Lung microvascular endothelial cell (primary cell): ENCODE measurements at regions not wholly inside any gene's neighbourhood (a gene's known extent, or its start where the extent isn't known, plus 50 kb on each side); places are given as distances from the start of the nearest gene placed in this dataset.

Experiments
- DNase-seq, 2 donors: peaks; one replicate each; pipeline versions ENCODE4 v3.0.0 to v3.0.0-alpha.2; 2010; ENCODE audit warnings: low read depth in 2 of 2

- DNase-seq = no peak
These were observed 96.4 kb upstream of the AMOTL1 start for GRCh38 chr11:94671553-94672366.

- no peak for DNase-seq
These were observed 95.5 kb upstream of the AMOTL1 start for GRCh38 chr11:94672636-94673035.

DNA sequence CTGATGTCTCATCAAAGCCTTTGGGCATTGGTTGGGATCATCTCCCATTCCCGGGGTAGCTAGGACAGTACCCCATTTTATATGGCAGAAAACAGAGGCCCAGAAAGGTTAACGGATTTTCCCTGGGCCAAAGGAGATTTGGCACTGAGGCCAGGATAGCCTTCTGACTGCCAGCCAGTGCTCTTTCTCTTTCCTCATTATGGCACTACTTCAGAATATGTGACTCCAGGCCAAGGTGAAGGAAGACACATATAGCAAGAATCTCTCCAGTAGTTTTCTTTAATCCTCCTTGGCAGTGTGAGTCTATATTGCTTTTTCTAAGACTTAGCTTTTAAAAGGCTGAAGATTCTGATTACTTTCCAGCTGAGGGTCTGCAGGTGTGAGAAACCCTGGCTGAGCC is 94.8 kb upstream of the AMOTL1 start:
- no peak for DNase-seq

DNA sequence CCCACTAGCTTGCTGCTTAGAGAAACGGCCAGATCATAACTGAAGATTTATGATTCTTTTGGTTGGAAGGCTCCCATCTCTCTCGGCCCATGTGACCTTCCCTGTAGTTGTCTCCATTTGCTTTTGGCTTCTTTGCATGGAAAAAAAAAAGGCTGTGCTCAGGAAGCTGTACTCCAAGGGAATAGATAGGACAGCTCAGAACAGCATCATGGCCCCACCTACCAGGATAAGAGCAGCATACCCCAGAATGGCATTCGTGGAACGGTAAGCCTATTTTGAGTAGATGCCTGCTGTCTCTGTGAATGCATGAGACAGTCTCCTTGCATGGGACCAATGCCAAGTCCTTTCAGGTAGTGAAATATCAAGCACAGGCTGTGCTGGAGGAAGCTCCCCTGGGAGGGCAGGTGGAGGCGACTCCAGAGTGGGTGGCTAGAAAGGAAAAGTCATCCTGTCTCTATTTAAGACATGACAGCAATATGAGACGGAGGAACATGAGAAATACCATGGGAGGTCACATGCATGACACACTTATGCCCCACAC is 94.1 kb upstream of the AMOTL1 start:
- no peak for DNase-seq

GRCh38 chr11:94675239-94675638 is 92.9 kb upstream of the AMOTL1 start:
- DNase-seq = no peak

DNA sequence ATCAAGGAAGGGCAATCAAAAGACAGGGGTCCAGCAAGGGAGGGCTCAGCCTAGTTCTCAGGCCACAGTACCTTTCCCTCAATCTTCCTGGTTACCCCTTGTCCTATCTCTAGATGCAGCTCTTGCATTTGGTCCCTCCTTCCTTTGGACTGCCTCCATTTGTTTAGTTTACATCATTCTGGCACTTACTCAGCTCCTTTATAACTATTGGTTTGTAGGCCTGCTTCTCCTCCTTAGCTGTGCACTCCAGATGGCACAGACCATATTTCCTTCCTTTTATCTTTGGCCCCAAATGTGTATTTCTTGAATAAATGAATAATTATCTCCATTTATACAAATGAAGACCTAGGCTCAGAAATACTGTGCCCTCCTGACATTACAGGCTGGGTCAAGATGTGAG is 92.3 kb upstream of the AMOTL1 start:
- DNase-seq = no peak

DNA sequence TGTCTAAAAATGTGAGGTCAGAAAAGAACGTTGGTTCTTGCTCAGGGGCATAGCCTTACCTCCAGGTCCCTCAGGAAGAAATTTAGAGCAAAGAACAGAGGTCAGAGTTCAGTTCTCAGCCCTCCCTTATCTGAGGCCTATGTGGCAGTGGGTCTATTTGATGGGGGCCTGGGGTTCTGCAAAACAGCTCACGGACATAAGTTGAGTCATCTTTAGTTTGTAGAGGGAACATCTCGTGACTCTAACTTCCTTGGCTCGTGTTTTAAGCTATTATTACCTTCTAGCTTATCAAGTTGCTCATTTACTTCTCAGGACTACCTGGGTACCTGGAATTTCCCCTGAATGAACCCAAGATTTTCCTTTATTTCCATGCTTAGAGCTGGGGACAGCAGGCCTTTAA is 91.3 kb upstream of the AMOTL1 start:
- no peak for DNase-seq

GRCh38 chr11:94678236-94678635 is 89.9 kb upstream of the AMOTL1 start:
- no peak for DNase-seq

- no peak for DNase-seq
These were observed 89.3 kb upstream of the AMOTL1 start for GRCh38 chr11:94678901-94679300.

- no peak for DNase-seq
These were observed 87.7 kb upstream of the AMOTL1 start for GRCh38 chr11:94680426-94680825.

- DNase-seq = no peak
These were observed 87.0 kb upstream of the AMOTL1 start for GRCh38 chr11:94681140-94681539.

DNA sequence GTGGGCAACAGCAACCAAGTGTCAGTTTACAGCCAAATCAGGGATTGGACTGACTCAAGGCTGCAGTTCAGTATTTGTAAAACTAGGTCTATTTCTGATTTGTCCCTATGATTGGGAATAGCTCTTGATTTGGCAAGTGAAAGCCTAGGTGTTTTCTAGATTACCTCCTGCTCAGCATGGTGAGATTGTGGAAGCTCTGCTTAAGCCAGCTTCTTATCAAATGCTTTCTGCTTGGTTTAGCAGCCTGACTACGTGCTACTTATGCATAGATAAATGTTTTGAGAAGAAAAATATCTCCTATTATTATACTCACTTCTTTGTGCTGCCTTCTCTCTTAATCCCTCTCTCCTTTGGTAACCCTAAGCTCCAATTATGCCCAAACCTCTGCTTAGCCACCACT is 86.3 kb upstream of the AMOTL1 start:
- no peak for DNase-seq

- no peak for DNase-seq
These were observed 73.7 kb upstream of the AMOTL1 start for GRCh38 chr11:94694309-94695060.

DNA sequence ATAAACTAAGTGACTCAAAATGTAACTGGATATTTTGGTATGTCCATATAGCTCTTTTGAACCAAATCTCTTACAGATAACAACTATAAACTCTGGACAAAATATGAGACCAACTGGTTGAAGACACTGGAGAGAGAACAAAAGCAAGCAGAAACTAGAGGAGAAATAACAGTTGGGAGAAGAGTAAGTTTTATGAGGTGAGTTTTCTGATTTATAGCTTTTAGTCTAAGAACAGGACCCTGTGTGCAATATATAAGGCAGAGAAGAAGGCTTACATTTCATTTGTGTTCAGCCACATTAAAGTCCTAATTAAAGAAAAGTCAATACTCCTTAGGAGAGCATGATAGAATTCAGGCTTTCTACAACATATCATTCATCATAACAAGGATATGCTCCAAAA is 71.0 kb upstream of the AMOTL1 start:
- DNase-seq = no peak

DNA sequence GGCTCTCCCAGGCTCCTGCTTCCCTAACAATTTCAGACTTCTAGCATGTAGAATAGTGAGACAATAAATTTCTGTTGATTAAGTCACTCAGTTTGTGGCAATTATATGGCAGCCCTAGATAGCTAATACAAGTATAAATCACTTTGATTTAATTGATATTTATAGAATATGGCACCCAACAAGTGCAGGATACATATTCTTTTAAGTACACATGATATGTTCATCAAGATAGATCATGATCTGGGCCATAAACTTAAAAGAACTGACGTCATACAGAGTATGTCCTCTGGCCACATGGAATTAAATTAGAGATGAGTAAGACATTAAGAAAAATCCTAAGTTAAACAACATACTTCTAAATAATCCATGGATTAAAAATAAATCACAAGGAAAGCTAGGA is 67.5 kb upstream of the AMOTL1 start:
- no peak for DNase-seq

DNA sequence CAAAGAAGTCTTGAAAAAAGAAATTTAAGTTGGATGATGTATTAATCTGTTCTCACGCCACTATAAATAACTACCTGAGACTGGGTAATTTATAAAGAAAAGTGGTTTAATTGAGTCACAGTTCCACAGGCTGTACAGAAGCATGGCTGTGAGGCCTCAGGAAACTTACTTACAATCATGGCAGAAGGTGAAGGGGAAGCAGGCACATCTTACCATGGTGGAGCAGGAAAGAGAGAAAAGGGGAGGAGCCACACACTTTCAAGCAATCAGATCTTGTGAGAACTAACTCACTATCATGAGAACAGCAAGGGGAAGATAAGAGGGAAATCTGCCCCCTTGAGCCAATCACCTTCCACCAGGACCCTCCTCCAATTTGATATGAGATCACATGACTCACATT is 65.7 kb upstream of the AMOTL1 start:
- DNase-seq = no peak

- no peak for DNase-seq
These were observed 62.7 kb upstream of the AMOTL1 start for GRCh38 chr11:94705419-94705818.

DNA sequence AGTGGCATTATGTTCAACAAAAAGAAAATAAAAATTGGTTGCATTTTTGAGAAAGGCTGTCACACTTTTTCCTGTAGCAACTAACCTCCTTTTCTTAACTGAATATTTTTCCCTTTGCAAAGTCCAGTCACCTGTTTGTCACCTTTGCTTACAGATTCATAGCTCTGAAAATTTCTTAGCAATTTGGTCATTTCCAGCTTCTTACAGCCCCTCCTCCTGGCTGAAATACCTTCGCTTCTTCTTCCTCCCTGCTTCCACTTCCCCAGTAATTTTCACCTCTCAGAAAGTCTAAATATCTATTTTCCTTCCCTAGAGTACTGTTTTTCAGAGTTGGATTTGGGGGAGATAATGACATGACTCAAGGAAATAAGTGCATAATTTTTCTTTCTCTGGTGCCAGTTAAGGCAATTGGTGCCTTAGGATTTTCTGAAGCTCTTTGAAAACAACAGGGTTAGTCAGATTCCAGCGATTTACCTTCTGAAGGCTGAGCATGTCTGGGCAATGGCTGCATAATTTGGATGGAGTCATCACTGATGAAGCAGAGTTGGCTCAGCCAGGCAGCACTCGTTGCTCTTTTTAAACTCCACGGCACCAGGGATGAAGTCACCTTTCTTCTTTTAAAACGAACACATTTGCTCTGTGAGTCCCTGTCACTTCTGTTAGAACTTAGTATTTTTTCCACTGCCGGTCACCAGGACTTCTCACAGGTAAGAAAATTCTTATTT is 62.1 kb upstream of the AMOTL1 start:
- no peak for DNase-seq

DNA sequence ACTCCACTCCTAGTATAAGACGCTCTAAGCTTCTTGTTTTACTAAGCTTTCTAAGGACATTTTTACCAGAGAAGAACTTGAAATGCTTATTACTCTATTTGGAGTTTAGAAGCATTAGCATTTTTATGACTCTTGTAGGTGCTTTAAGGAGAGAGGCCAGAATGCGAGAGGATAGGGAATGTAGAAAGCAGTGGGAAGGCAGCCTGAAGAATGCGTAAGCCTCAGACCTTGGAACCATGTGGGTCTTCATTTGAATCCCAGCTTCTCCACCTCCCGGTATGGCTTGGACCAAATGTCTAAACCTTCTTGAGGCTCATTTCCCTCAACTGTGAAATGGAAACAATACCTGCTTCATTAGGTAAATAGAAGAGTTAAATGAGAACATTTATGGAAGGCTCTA is 60.0 kb upstream of the AMOTL1 start:
- no peak for DNase-seq

GRCh38 chr11:94708642-94709041 is 59.5 kb upstream of the AMOTL1 start:
- peak in 1 of 2 donors; percentile 25 for DNase-seq

DNA sequence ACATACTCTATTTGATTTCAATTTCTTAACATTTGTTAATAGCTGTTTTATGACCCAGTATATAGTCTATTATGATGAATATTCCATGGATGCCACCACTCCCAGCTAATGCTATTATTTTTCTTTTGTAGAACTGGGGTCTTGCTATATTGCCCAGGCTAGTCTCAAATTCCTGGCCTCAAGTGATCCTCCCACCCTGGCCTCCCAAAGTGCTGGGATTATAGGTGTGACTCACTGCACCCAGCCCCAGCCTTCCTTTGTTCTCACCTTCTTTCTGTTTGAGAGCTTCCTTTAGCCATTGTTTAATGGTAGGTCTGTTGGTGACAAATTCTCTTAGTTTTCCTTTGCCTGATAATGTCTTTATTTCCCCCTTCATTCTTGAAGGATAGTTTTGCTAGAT is 52.9 kb upstream of the AMOTL1 start:
- DNase-seq = no peak

DNA sequence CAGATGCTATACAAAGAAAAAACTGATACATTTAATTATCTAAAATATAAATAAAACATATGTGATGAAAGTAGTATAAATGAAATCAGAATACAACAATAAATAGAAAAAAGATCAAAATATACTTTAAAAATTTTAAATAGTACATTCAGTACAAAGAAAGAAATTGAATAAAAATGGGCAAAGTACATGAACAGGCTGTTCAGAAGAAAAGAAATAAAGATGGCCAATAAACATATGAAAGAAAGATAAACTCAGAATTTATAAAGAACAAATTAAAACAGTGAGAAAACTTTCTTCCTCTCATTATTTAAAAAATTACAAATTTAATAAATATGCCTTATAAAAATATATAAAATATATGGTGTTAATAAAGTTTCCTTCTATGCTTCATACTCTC is 50.5 kb upstream of the AMOTL1 start:
- DNase-seq = no peak
